Stomach (tissue), 8 donors: ENCODE measurements at regions not wholly inside any gene's neighbourhood (a gene's known extent, or its start where the extent isn't known, plus 50 kb on each side); places are given as distances from the start of the nearest gene placed in this dataset.

Experiments used
- DNase-seq, 2 donors: peaks; one replicate each; pipeline versions ENCODE4 v3.0.0 to v3.0.0-alpha.2; 2013 to 2019
- H3K27ac ChIP-seq, 5 donors: fragments of 200-600 bp in 4 of 5; sonication (generic) in 4 of 5; one replicate each; pipeline ENCODE4 v1.5.1; 2013 to 2019; ENCODE audit warnings: mild to moderate bottlenecking in 1 of 5, moderate library complexity in 1 of 5
- H3K27me3 ChIP-seq, 3 donors: fragments of 200-600 bp; sonication (generic); one replicate each; pipeline ENCODE4 v1.5.1; 2017 to 2019; ENCODE audit warnings: mixed run types in 1 of 3
- H3K36me3 ChIP-seq, 4 donors: fragments of 200-600 bp; sonication (generic); 1 replicate in 3 of 4; 2 replicates in 1 of 4; pipeline ENCODE4 v1.5.1; 2016 to 2019
- H3K4me1 ChIP-seq, 4 donors: fragments of 200-600 bp; sonication (generic); one replicate each; pipeline ENCODE4 v1.5.1; 2016 to 2019
- H3K4me3 ChIP-seq, 4 donors: fragments of 200-600 bp; sonication (generic) in 3 of 4; one replicate each; pipeline ENCODE4 v1.5.1; 2016 to 2019; ENCODE audit warnings: mild to moderate bottlenecking in 1 of 4
- H3K9me3 ChIP-seq, 4 donors: fragments of 200-600 bp; sonication (generic); one replicate each; pipeline ENCODE4 v1.5.1; 2016 to 2019
- CTCF ChIP-seq, 7 experiments: fragments of 450-650 bp in 4 of 7; fragments of 200-600 bp in 3 of 7; sonication (generic) in 3 of 7; IDR thresholded peaks; one replicate each; pipeline ENCODE4 v1.5.1; 2016 to 2019; ENCODE audit warnings: antibody characterized with exemption in 7 of 7, control low read depth in 2 of 7, mild to moderate bottlenecking in 1 of 7
- EP300 ChIP-seq: sonication (generic); formaldehyde crosslinking; IDR thresholded peaks from one replicate; pipeline ENCODE4 v1.6.1; 2017; ENCODE audit warnings: antibody characterized with exemption
- POLR2A ChIP-seq, 4 donors: fragments of 450-650 bp; IDR thresholded peaks; one replicate each; pipeline ENCODE4 v1.6.1; 2016; ENCODE audit warnings: antibody characterized with exemption in 4 of 4, control low read depth in 2 of 4, mild to moderate bottlenecking in 1 of 4, moderate library complexity in 1 of 4
- POLR2AphosphoS5 ChIP-seq, 3 donors: sonication (generic); formaldehyde crosslinking; IDR thresholded peaks; one replicate each; pipeline ENCODE4 v1.6.1; 2016; ENCODE audit warnings: antibody characterized with exemption in 3 of 3
- WGBS, 5 donors: extraction: QIAGEN DNeasy Blood & Tissue Kit in 3 of 5; methylation state at CpG; one replicate each; pipeline versions ENCODE4 v1.1.5 to v1.1.7; 2013 to 2018; 5-methylcytosine and 5-hydroxymethylcytosine counted together
- intact Hi-C: fragments of 100-400 bp; cut with DNase I; formaldehyde crosslinking; loops from one replicate; pipeline ENCODE4 v1.15.1; 2023; ENCODE audit warnings: low total_unique reads
- donor health status: healthy with polysubstance abuse.
- donor health status: Bipolar disorder and iron deficiency.
- donor health status: healthy.

- no peak for DNase-seq
- Histone ChIP-seq H3K27me3 (no peaks in the 10 kb centered on the region), H3K9me3 (no peaks in the 10 kb centered on the region), H3K36me3 (no peaks in the 10 kb centered on the region), H3K27ac (no peak overlapping the region), H3K4me1 (no peaks in the 10 kb centered on the region), H3K4me3 (no peak overlapping the region)
- no peak for TF ChIP-seq EP300
- intact Hi-C loops, result no loop called here
- 77 to 88% (median 82%) methylated on average over 2 of the region's 2 CpGs for WGBS, 5 donors
Observed at GRCh38 chr9:29332789-29333188, 1759.5 kb upstream of the C9orf72 start.

- Histone ChIP-seq H3K27me3 (no peaks in the 10 kb centered on the region), H3K4me1 (no peaks in the 10 kb centered on the region), H3K27ac (no peak overlapping the region), H3K4me3 (no peak overlapping the region), H3K9me3 (no peaks in the 10 kb centered on the region), H3K36me3 (no peaks in the 10 kb centered on the region)
- 85 to 93% (median 91%) methylated on average over 3 of the region's 3 CpGs for WGBS, 5 donors
- intact Hi-C loops, result no loop called here
- no peak for TF ChIP-seq POLR2AphosphoS5 (IDR thresholded peaks at IDR 0.05)
- DNase-seq, result no peak
Observed at GRCh38 chr9:29336281-29336680, 1763.0 kb upstream of the C9orf72 start.

GRCh38 chr9:29339387-29339786 is 1766.1 kb upstream of the C9orf72 start:
- DNase-seq, result peak in 1 of 2 donors; percentile 6
- no peak for TF ChIP-seq POLR2A (IDR thresholded peaks at IDR 0.05)
- TF ChIP-seq EP300, result no peak
- TF ChIP-seq POLR2AphosphoS5 (IDR thresholded peaks at IDR 0.05), result no peak
- no peak for TF ChIP-seq CTCF (IDR thresholded peaks at IDR 0.05)
- H3K4me3 ChIP-seq, result no peak overlapping the region
- no peaks in the 10 kb centered on the region for H3K27me3 ChIP-seq
- no peaks in the 10 kb centered on the region for H3K4me1 ChIP-seq
- H3K27ac ChIP-seq, result no peak overlapping the region
- intact Hi-C loops, result no loop called here
- peaks cover 0 to 4% (median 2%) of the 10 kb centered on the region in 4 donors for H3K9me3 ChIP-seq
- WGBS, 5 donors, result 47 to 56% (median 53%) methylated on average over 2 of the region's 2 CpGs
- H3K36me3 ChIP-seq, result no peaks in the 10 kb centered on the region

GRCh38 chr9:29348999-29349398 is 1775.7 kb upstream of the C9orf72 start:
- no peak for DNase-seq
- intact Hi-C loops, result no loop called here
- 57 to 74% (median 66%) methylated on average over 1 of the region's 1 CpG for WGBS, 5 donors
- Histone ChIP-seq H3K4me3 (no peak overlapping the region), H3K36me3 (no peaks in the 10 kb centered on the region), H3K4me1 (no peaks in the 10 kb centered on the region), H3K27ac (no peak overlapping the region), H3K27me3 (no peaks in the 10 kb centered on the region), H3K9me3 (peaks cover 0 to 1% (median 0%) of the 10 kb centered on the region in 4 donors)
- TF ChIP-seq POLR2A (IDR thresholded peaks at IDR 0.05) (no peak), POLR2AphosphoS5 (IDR thresholded peaks at IDR 0.05) (no peak), EP300 (no peak), CTCF (IDR thresholded peaks at IDR 0.05) (no peak)

- Histone ChIP-seq H3K27ac (no peak overlapping the region), H3K27me3 (no peaks in the 10 kb centered on the region), H3K9me3 (peaks cover 0 to 8% (median 4%) of the 10 kb centered on the region in 4 donors), H3K36me3 (no peaks in the 10 kb centered on the region), H3K4me3 (no peak overlapping the region), H3K4me1 (no peaks in the 10 kb centered on the region)
- TF ChIP-seq EP300, result no peak
- TF ChIP-seq POLR2AphosphoS5 (IDR thresholded peaks at IDR 0.05), result no peak
- TF ChIP-seq CTCF (IDR thresholded peaks at IDR 0.05), result no peak
- no peak for TF ChIP-seq POLR2A (IDR thresholded peaks at IDR 0.05)
- intact Hi-C loops, result no loop called here
- 71 to 88% (median 78%) methylated on average over 1 of the region's 1 CpG for WGBS, 5 donors
- peak in 1 of 2 donors; percentile 14 for DNase-seq
Observed at GRCh38 chr9:29389421-29389820, 1816.1 kb upstream of the C9orf72 start.
